Retinal pigment epithelial cell (primary cell): ENCODE measurements at regions not wholly inside any gene's neighbourhood (a gene's known extent, or its start where the extent isn't known, plus 50 kb on each side); places are given as distances from the start of the nearest gene placed in this dataset.
A peak's percentile ranks its signal among the peaks of the same experiment; 100 is the strongest.

Source experiments
- DNase-seq: peaks from one replicate; pipeline ENCODE4 v3.0.0-alpha.2; 2010; ENCODE audit warnings: low read depth
- H3K4me3 ChIP-seq: 2 replicates; pipeline ENCODE4 v1.5.1; 2011; ENCODE audit warnings: mild to moderate bottlenecking, low read length, control low read depth, moderate library complexity
- CTCF ChIP-seq: conservative IDR thresholded peaks from 2 replicates; pipeline ENCODE4 v1.5.1; 2011; ENCODE audit warnings: low read depth, low read length, control low read depth, inconsistent platforms

- TF ChIP-seq CTCF, result no peak
- no peak for DNase-seq
- H3K4me3 ChIP-seq, result no peak overlapping the region
Observed at GRCh38 chr12:91892081-91892855, 253.4 kb downstream of the BTG1 start.

GRCh38 chr12:91890742-91891141 lies 254.9 kb downstream of the BTG1 start:
- DNase-seq, result peak; percentile 9
- TF ChIP-seq CTCF, result no peak

GRCh38 chr12:91889910-91890309 lies 255.7 kb downstream of the BTG1 start:
- no peak overlapping the region for H3K4me3 ChIP-seq
- no peak for DNase-seq
- TF ChIP-seq CTCF, result no peak

More at GRCh38 chr12:91890742-91891141, 254.9 kb downstream of the BTG1 start:
- no peak overlapping the region for H3K4me3 ChIP-seq

- TF ChIP-seq CTCF, result no peak
- no peak for DNase-seq
- no peak overlapping the region for H3K4me3 ChIP-seq
Observed at GRCh38 chr12:91889059-91889458, 256.6 kb downstream of the BTG1 start.

- H3K4me3 ChIP-seq, result no peak overlapping the region
- TF ChIP-seq CTCF, result no peak
- DNase-seq, result no peak
Observed at GRCh38 chr12:91887957-91888356, 257.7 kb downstream of the BTG1 start.

GRCh38 chr12:91885851-91886731 lies 259.6 kb downstream of the BTG1 start:
- H3K4me3 ChIP-seq, result no peak overlapping the region
- TF ChIP-seq CTCF, result no peak
- DNase-seq, result peak; percentile 51
